Psoas muscle (tissue), 7 donors: ENCODE measurements at regions not wholly inside any gene's neighbourhood (a gene's known extent, or its start where the extent isn't known, plus 50 kb on each side); places are given as distances from the start of the nearest gene placed in this dataset.

ENCODE experiments used
- ATAC-seq, 4 donors: fragments of 200-7000 bp; cut with Tn5 transposase; one replicate each; pipeline ENCODE4 v1.9.1; 2020; ENCODE audit warnings: moderate library complexity in 3 of 4, mild to moderate bottlenecking in 2 of 4
- DNase-seq, 2 donors: peaks; one replicate each; pipeline ENCODE4 v3.0.0-alpha.2; 2020
- H3K27ac ChIP-seq: fragments of 200-600 bp; one replicate; pipeline ENCODE4 v1.8.0; 2022
- H3K27me3 ChIP-seq, 3 donors: fragments of 200-600 bp in 1 of 3; one replicate each; pipeline versions ENCODE4 v1.6.1 to v1.8.0; 2013 to 2022; ENCODE audit warnings: low read length in 2 of 3, mild to moderate bottlenecking in 2 of 3, moderate library complexity in 1 of 3; ENCODE audit not compliant: insufficient read depth in 3 of 3
- H3K36me3 ChIP-seq, 2 donors: fragments of 200-600 bp in 1 of 2; one replicate each; pipeline versions ENCODE4 v1.6.1 to v1.8.0; 2013 to 2022; ENCODE audit warnings: low read depth in 1 of 2, mild to moderate bottlenecking in 1 of 2, moderate library complexity in 1 of 2; ENCODE audit not compliant: insufficient read depth in 1 of 2
- H3K4me1 ChIP-seq: fragments of 200-600 bp; one replicate; pipeline ENCODE4 v1.8.0; 2022
- H3K4me3 ChIP-seq: fragments of 200-600 bp; one replicate; pipeline ENCODE4 v1.8.0; 2022; ENCODE audit warnings: mild to moderate bottlenecking
- H3K9me3 ChIP-seq: fragments of 200-600 bp; one replicate; pipeline ENCODE4 v1.8.0; 2022
- CTCF ChIP-seq: fragments of 200-600 bp; IDR thresholded peaks from one replicate; pipeline ENCODE4 v1.8.0; 2022; ENCODE audit warnings: antibody characterized with exemption
- WGBS, 3 donors: extraction: QIAGEN DNeasy Blood & Tissue Kit; methylation state at CpG; one replicate each; pipeline versions ENCODE4 v1.1.6 to v1.1.7; 2013; 5-methylcytosine and 5-hydroxymethylcytosine counted together
- intact Hi-C, 2 donors: fragments of 100-400 bp; cut with DNase I; formaldehyde crosslinking; loops; one replicate each; pipeline versions ENCODE4 v1.11.0 to v1.14.2; 2022
- donor health status: healthy with polysubstance abuse.
- donor health status: DM: no; HTN: no; CAD: no; lungs with moderate emphysema.
- donor health status: Bipolar disorder and iron deficiency.
- donor health status: healthy.
- donor health status: DM: yes; HTN: yes; CAD: no.
- donor health status: DM: no; HTN: no; CAD: no.
- donor health status: DM: yes; HTN: yes; CAD: no.

- no peaks in the 10 kb centered on the region for H3K4me1 ChIP-seq
- intact Hi-C loops = no loop called here
- no peaks in the 10 kb centered on the region for H3K27me3 ChIP-seq
- ATAC-seq (peak; percentile 65 to 88 (median 77)), DNase-seq (peak; percentile 71 to 79)
- peak; percentile 28 for TF ChIP-seq CTCF
- no peaks in the 10 kb centered on the region for H3K36me3 ChIP-seq
- H3K9me3 ChIP-seq = no peaks in the 10 kb centered on the region
- H3K27ac ChIP-seq = no peak overlapping the region
- WGBS, 3 donors = 9 to 13% (median 11%) methylated on average over 18 of the region's 18 CpGs
- H3K4me3 ChIP-seq = peak overlapping the region; percentile 59
Observed at GRCh38 chr18:70464343-70465114, 175.7 kb downstream of the SOCS6 start.

DNA sequence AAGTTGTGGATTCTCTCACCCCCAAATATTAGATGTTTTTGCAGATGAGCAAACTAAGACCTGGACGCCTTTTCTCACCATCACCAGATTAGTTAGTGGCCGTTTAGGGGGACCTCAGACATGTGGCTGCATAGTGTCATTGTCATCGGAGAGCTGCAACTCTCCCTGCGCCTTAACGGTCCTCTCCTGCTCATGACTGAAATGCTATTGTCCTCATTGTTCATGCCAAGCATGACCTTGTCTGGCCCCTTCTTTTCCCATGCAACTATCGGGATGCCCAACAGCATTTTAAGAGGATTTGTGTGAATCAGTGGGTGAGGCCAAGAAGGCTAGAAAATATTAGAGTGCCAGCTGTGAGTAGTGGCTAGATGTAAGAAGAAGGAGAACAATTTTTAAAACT, 174.2 kb downstream of the SOCS6 start:
- no peak for TF ChIP-seq CTCF
- no peak for ATAC-seq

DNA sequence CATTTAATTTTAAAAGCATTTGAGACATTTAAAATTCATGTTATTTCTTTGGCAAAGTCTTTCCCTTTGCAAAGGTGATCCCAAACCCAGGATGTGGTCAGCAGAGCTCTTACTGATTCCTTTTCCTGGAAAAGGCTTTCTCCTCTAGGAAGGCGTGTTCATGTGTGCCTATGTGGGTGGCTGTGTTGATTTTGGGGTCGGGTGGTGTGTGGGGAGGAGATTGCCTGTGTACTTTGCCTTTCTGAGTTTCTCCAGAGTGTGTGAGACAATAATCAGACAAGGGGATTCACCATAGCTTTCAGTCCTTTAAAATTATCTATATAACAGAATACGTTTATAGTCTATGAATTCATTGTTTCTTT, 173.2 kb downstream of the SOCS6 start:
- no peak for TF ChIP-seq CTCF
- intact Hi-C loops = no loop called here
- Histone ChIP-seq H3K4me1 (no peaks in the 10 kb centered on the region), H3K27ac (no peak overlapping the region), H3K27me3 (no peaks in the 10 kb centered on the region), H3K4me3 (no peak overlapping the region), H3K9me3 (no peaks in the 10 kb centered on the region), H3K36me3 (no peaks in the 10 kb centered on the region)
- no peak for ATAC-seq
- WGBS, 3 donors = 56 to 68% (median 58%) methylated on average over 3 of the region's 3 CpGs
- no peak for DNase-seq

More for the DNA sequence above, 174.2 kb downstream of the SOCS6 start:
- DNase-seq = no peak
- intact Hi-C loops = no loop called here
- H3K4me1 ChIP-seq = no peaks in the 10 kb centered on the region
- H3K36me3 ChIP-seq = no peaks in the 10 kb centered on the region
- H3K27me3 ChIP-seq = no peaks in the 10 kb centered on the region
- WGBS, 3 donors = 74 to 78% (median 77%) methylated on average over 6 of the region's 6 CpGs
- no peak overlapping the region for H3K4me3 ChIP-seq
- no peaks in the 10 kb centered on the region for H3K9me3 ChIP-seq
- no peak overlapping the region for H3K27ac ChIP-seq

DNA sequence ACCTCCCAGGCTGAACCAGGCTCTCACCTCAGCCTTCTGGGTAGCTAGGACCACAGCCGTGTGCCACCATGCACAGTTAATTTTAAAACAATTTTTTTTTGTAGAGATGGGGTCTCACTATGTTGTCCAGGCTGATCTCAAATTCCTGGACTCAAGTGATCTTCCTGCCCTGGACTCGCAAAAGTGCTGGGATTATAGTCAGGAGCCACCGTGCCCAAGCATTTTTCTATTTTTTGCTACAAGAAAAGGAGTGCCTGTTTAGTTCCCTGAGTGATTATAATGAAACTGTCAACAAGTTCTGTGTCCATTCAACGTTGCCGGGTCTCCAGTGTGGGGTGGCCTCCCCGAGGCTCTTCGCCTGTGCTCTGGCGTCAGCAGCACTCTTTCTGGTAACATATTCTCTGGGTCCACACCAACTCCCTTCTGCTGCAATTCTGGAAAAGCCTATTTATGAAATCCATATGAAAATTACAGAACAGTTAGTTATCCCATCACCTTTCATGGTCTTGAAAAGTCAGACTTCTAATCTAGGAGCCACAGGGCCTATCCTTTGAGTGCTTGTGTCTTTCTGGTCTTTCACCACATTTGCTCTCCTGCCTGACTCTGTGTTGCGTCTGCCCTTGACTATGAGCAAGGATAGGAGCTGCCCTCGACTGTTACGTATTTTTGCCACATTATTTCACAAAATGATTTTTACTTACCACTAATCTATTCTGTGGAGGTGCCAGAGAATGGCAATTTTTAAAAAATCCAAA, 172.7 kb downstream of the SOCS6 start:
- ATAC-seq (no peak), DNase-seq (no peak)
- H3K9me3 ChIP-seq = no peaks in the 10 kb centered on the region
- H3K27ac ChIP-seq = no peak overlapping the region
- WGBS, 3 donors = 82 to 88% (median 87%) methylated on average over 11 of the region's 11 CpGs
- no peaks in the 10 kb centered on the region for H3K27me3 ChIP-seq
- intact Hi-C loops = no loop called here
- no peaks in the 10 kb centered on the region for H3K36me3 ChIP-seq
- no peak for TF ChIP-seq CTCF
- no peaks in the 10 kb centered on the region for H3K4me1 ChIP-seq
- no peak overlapping the region for H3K4me3 ChIP-seq
